Dedifferentiated amniotic fluid mesenchymal stem cell (primary cell): ENCODE measurements at regions not wholly inside any gene's neighbourhood (a gene's known extent, or its start where the extent isn't known, plus 50 kb on each side); places are given as distances from the start of the nearest gene placed in this dataset.

Experiments used
- DNase-seq: peaks from one replicate; pipeline ENCODE4 v3.0.0-alpha.2; 2016; ENCODE audit errors: extremely low spot score

GRCh38 chr7:124692425-124692824 lies 73.2 kb downstream of the GPR37 start:
- DNase-seq, result no peak

DNA sequence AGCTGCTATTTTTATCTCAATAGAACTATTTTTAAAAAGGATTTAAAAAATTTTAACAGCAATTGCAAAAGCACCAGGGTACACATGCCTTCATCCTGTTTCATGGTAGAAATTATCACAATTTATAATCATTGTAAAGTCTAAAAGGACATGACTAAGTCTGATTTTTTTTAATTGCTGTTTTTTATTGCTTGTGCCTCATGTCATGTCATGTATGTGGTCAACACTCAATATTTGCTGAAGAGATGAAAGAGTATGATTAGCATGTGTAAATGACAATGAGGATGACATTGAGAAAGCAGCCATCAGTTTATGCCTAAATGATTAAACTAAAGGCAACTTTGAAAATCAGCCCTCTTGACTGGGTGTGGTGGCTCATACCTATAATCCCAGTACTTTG lies 74.8 kb downstream of the GPR37 start:
- DNase-seq, result no peak

DNA sequence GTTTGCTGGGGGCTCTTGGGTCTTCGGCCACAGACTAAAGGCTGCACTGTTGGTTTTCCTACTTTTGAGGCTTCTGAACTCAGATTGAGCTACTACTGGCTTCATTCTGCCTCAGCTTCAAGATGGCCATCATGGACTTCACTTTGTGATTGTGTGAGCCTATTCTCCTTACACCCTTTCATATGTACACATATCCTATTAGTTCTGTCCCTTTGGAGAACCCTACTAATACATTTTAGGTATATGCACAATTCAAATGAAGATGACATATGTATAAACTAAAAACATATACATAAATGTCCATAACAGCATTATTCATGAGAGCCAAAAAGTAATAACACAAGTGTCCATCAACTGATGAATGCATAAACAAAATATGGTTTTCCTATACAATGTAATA lies 75.7 kb downstream of the GPR37 start:
- no peak for DNase-seq

DNA sequence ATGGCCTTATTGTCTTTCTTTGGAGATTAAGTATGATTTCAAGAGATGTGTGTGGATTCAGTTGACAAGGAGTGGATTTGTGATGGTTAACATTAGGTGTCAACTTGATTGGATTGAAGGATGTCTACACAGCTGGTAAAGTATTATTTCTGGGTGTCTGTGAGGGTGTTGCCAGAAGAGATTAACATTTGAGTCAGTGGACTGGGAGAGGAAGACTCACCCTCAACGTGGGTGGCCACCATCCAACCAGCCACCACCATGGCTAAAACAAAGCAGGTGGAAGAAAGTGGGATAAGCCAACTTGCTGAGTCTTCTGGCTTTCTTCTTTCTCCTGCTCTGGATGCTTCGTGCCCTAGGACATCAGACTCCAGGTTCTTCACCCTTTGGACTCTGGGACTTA lies 76.1 kb downstream of the GPR37 start:
- DNase-seq, result no peak

DNA sequence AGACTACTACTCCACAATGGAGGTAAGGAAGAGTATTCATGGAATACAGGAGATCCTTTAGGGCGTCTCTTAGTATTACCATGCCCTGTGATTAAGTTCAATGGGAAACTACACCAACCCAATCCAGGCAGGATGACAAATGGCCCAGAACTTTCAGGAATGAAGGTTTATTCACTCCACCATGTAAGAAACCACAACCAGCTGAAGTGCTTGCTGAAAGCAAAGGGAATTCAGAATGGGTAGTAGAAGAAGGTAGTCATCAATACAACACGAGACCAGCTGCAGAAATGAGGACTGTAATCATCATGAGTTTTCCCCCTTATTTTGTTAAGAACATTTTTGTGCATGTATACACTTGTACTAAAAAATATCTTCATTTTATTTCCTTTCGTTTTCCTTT lies 76.6 kb downstream of the GPR37 start:
- DNase-seq, result no peak

DNA sequence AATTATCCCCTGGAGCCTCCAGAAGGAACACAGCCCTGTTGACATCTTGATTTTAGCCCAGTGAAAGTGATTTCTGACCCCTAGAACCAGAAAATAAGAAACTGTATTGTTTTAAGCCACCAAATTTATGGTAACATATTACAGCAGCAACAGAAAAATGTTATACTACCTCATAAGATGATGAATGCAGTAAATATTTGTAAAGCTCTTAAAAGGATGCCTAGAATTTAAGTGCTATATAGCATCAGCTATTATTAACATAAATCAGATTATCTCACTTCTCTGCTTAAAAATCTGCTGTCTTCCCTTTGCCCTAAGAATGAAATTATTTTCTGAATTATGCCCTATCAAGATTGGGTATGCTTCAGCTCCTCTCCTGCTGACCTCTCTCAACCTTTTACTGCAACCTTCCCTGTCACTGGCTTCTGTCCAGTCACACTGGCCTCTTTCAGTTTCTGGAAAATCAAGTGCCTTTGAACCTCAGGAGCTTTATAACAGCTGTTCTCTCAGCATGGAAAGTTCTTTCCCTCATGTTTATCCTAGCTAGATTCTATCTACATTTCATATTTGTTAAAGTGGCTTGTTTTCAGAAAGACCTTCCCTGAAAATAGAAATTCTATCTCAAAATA lies 78.9 kb downstream of the GPR37 start:
- DNase-seq, result no peak

DNA sequence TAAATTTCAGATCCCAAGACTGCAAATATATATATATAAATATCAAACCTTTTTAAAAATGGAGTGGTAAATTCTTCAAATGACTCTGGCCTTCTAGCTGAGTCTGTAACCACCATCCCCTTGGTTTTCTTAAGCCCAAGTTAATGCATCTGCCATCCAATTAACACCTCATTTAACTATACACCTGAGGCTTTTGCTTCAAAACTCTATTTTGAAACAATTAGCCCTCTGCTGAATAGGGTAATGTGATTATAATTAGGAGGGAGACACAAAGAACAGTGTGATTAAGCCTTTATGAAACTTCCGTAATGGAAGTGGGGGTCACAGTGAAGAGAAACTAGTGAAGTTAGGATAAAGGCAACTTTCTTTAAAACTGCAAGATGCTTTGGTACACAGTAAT lies 83.6 kb downstream of the GPR37 start:
- DNase-seq, result no peak

GRCh38 chr7:124680304-124680703 lies 85.3 kb downstream of the GPR37 start:
- DNase-seq, result no peak

GRCh38 chr7:124679586-124680225 lies 85.9 kb downstream of the GPR37 start:
- DNase-seq, result no peak

GRCh38 chr7:124679146-124679545 lies 86.4 kb downstream of the GPR37 start:
- no peak for DNase-seq

GRCh38 chr7:124674451-124674850 lies 91.1 kb downstream of the GPR37 start:
- DNase-seq, result no peak

- DNase-seq, result no peak
These were observed 93.6 kb downstream of the GPR37 start for GRCh38 chr7:124672011-124672410.

- DNase-seq, result no peak
These were observed 98.1 kb downstream of the GPR37 start for GRCh38 chr7:124667312-124668153.

DNA sequence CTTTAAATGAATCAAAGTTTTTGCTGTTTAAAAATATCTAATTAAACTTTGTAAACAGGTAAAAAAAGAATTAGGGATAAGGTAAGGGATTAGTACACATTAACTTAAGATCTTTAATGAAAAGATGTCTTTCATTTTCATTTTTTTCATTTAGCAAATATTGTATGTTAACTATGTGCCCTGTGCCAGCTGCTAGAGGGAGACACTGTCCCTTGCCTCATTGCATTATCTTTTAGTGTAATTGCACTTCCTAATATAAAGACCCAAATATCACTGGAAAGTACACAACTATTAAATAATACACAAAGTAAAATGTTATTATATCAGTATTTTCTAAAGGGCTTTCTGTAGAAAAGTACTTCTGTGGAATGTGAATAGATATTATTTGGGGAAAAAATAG lies 102.7 kb downstream of the GPR37 start:
- no peak for DNase-seq

GRCh38 chr7:124662372-124662771 lies 103.2 kb downstream of the GPR37 start:
- no peak for DNase-seq

DNA sequence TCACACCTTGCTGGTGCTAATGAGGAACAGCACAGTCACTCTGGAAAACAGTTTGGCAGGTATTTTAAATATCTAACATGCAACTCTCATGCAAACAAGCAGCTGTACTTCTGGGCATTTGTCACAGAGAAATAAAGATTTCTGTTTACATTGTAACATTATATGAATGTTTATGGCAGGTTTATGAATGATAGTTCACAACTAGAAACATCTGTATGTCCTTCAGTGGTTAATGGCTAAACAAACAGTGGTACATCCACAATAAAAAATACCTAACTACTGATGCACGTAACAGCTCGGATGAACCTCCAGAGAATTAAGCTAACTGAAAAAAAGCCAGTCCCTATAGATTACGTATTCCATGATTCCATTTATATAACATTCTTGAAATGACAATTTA lies 109.6 kb downstream of the GPR37 start:
- DNase-seq, result no peak

DNA sequence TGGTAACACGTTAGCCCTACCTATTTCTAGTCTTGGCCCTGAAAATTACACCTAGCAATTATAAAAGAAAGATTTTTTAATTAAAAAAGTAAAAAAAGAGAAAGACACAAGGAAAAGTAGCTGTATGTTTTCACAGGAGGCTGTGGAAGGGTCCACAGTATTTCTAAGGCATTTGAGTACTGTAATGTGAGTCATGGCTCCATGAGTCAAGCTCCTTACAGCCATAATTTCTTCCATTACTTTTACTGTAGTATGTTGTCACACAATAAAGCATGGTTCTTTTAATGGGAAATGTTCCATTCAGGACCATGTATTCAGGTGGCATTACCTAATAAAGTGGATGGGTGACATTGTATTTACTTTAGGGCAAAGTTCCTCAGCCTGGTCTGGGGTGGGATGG lies 113.4 kb downstream of the GPR37 start:
- no peak for DNase-seq

- no peak for DNase-seq
These were observed 114.5 kb downstream of the GPR37 start for GRCh38 chr7:124651136-124651535.

GRCh38 chr7:124649397-124650014 lies 116.1 kb downstream of the GPR37 start:
- no peak for DNase-seq

GRCh38 chr7:124647630-124648306 lies 117.8 kb downstream of the GPR37 start:
- DNase-seq, result no peak

DNA sequence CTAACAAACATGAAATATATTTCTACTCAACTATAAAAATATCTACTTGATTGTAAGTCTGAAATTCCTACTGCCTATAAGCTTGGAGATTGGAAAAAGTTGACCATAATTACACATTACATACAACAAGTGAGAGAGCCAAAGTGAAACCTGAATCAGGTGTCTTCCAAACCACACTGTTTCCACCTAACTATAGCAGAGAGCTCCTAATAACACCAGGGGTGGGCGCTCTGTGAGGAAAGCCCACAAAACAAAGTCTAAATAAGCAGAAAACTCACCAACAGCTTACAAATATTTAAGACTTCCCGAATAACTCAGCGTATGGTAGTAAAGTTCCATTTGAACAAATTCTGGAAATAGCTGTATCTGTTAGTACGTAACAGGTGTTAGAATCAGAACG lies 119.9 kb downstream of the GPR37 start:
- no peak for DNase-seq

DNA sequence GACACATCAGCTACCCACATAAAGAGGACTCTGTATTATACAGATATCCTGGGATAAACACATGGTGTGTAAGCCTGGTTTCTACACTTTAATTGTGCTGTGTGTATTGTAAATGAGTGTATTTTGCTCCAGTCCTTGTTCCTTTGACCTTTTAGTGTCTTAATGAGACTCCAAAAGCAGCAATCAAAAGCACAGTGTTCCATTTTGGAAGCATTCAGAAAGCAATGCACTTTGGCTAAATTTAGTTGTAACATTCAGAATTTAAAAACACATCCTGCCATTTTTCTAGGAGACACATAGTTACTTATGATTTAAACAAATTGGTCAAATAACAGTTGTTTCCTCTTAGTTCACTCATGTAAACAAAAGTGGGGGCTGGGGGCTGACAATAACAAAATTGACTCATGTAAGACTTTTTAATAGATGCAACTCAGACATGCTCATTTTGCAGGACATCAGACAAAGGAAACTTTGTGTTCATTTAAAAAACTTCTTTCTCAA lies 122.2 kb downstream of the GPR37 start:
- no peak for DNase-seq
